ENCODE measurements at regions not wholly inside any gene's neighbourhood (a gene's known extent, or its start where the extent isn't known, plus 50 kb on each side); places are given as distances from the start of the nearest gene placed in this dataset.

DNA sequence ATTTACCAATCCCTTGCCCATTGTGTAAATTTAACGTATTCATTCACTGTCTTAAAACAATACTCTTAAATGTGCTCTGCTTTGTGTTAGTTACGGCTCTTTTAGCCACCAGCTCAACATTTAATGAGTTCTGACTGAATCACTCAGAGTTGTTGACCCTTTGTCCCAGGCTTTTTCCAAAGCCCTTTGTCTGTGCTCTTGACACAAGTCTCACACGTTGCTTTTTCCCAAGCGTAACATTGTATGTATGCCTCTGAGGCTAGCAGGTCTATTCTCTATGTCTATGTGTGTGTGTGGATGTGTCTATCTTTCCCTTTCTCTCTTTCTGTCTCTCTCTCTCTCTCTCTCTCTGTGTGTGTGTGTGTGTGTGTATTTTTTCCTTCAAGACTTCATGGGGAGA lies 435.4 kb upstream of the GOLIM4 start:
- H3K4me2 ChIP-seq = no peak overlapping the region
- no peaks in the 10 kb centered on the region for H3K9me3 ChIP-seq (ENCODE audit: low read depth)
- H4K20me1 ChIP-seq (ENCODE audit: insufficient read depth, poor library complexity, severe bottlenecking) = no peaks in the 10 kb centered on the region
- H3K79me2 ChIP-seq = no peaks in the 10 kb centered on the region
- no peak overlapping the region for H2AFZ ChIP-seq
- no peaks in the 10 kb centered on the region for H3K36me3 ChIP-seq (replicated peaks; ENCODE audit: insufficient read depth, low read depth)
- no peaks in the 10 kb centered on the region for H3K4me1 ChIP-seq (ENCODE audit: insufficient read depth)
- no peaks in the 10 kb centered on the region for H3K27me3 ChIP-seq
- no peak for TF ChIP-seq EZH2 (IDR thresholded peaks at IDR 0.05; ENCODE audit: borderline replicate concordance)
- no peak for TF ChIP-seq EZH2phosphoT487 (IDR thresholded peaks at IDR 0.05; ENCODE audit: low read depth, severe bottlenecking, unreplicated experiment)
- TF ChIP-seq, protein P1, sequence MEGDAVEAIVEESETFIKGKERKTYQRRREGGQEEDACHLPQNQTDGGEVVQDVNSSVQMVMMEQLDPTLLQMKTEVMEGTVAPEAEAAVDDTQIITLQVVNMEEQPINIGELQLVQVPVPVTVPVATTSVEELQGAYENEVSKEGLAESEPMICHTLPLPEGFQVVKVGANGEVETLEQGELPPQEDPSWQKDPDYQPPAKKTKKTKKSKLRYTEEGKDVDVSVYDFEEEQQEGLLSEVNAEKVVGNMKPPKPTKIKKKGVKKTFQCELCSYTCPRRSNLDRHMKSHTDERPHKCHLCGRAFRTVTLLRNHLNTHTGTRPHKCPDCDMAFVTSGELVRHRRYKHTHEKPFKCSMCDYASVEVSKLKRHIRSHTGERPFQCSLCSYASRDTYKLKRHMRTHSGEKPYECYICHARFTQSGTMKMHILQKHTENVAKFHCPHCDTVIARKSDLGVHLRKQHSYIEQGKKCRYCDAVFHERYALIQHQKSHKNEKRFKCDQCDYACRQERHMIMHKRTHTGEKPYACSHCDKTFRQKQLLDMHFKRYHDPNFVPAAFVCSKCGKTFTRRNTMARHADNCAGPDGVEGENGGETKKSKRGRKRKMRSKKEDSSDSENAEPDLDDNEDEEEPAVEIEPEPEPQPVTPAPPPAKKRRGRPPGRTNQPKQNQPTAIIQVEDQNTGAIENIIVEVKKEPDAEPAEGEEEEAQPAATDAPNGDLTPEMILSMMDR (IDR thresholded peaks at IDR 0.05; ENCODE audit: poor library complexity) = no peak
- H3K9me2 ChIP-seq (replicated peaks; ENCODE audit: insufficient read depth) = no peaks in the 10 kb centered on the region
- no peak for DNase-seq (ENCODE audit: low spot score)
- 57% methylated on average over 4 of the region's 4 CpGs for WGBS (ENCODE audit: low lambda C conversion rate, missing lambda C conversion rate)
- no peak overlapping the region for H3K4me3 ChIP-seq
- no peak overlapping the region for H3K27ac ChIP-seq

DNA sequence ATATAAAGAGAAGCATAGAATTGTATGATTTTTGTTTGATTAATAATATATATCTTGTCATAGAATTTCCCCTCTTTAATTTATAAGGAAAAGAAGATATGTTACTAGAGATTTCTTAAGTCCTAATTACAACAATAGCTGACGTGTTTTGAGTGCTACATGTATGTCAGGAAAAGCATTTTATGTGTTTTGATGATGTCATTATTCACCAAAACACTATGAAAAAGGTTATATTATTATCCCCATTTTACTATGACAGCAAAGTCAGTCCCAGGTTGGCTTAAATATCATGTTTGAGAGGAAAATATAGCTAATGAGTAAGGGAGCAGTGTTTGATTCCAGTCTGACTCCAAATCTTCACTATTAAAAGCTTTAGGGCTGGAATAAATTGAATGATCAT lies 428.4 kb upstream of the GOLIM4 start:
- Histone ChIP-seq H3K27me3 (no peaks in the 10 kb centered on the region), H3K36me3 (replicated peaks; ENCODE audit: insufficient read depth, low read depth) (no peaks in the 10 kb centered on the region), H3K9me2 (replicated peaks; ENCODE audit: insufficient read depth) (no peaks in the 10 kb centered on the region), H2AFZ (no peak overlapping the region), H3K4me3 (no peak overlapping the region), H3K27ac (no peak overlapping the region), H3K4me1 (ENCODE audit: insufficient read depth) (no peaks in the 10 kb centered on the region), H4K20me1 (ENCODE audit: insufficient read depth, poor library complexity, severe bottlenecking) (no peaks in the 10 kb centered on the region), H3K79me2 (no peaks in the 10 kb centered on the region), H3K4me2 (no peak overlapping the region), H3K9me3 (ENCODE audit: low read depth) (no peaks in the 10 kb centered on the region)
- WGBS (ENCODE audit: low lambda C conversion rate, missing lambda C conversion rate) = 97% methylated on average over 1 of the region's 1 CpG
- DNase-seq (ENCODE audit: low spot score) = no peak
- TF ChIP-seq EZH2phosphoT487 (IDR thresholded peaks at IDR 0.05; ENCODE audit: low read depth, severe bottlenecking, unreplicated experiment) = no peak
- TF ChIP-seq, protein P1 (IDR thresholded peaks at IDR 0.05; ENCODE audit: poor library complexity) = no peak
- TF ChIP-seq EZH2 (IDR thresholded peaks at IDR 0.05; ENCODE audit: borderline replicate concordance) = no peak

DNA sequence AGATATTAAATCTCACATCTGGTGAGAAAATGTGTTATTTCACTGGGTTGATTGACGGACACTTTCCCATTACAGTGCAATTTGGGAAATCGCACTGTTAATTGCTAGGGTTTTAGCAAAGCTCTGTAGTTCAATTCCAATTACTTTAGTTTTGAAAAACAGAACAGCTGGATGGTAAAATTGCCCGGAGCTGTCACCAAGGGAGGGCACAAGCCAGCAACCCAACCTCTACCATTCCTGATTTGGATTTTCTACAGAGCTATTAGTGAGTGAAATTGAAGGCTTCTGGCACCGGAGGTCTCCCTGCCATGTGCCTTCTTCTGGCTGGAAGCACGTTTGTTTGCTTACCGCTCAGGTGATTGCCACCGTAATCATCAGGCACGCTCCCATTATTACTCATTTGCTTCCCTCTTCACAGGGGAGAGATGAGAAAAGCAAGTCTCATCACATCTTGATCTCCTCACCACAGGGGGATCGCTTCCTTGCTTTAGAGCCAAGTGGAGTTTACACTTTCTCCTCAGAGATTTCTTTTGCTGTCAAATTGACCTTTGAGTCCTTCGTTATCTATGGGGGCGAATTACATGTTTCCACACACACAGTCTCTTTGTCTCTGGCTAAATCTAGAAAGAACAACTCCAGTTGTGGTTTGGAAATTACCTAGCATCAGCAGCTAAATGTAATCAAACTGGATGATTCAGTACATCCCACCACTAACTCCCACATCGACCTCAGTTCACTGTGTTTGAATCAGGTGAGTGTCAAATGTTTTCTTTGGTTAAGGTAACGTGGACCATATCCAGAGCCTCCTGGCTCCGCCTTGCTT lies 421.7 kb upstream of the GOLIM4 start:
- Histone ChIP-seq H3K27ac (peak overlapping the region; percentile 37), H3K79me2 (no peaks in the 10 kb centered on the region), H3K4me2 (peak overlapping the region; percentile 55), H3K9me3 (ENCODE audit: low read depth) (no peaks in the 10 kb centered on the region), H3K4me3 (no peak overlapping the region), H3K27me3 (no peaks in the 10 kb centered on the region), H3K9me2 (replicated peaks; ENCODE audit: insufficient read depth) (no peaks in the 10 kb centered on the region), H3K4me1 (ENCODE audit: insufficient read depth) (no peaks in the 10 kb centered on the region), H4K20me1 (ENCODE audit: insufficient read depth, poor library complexity, severe bottlenecking) (no peaks in the 10 kb centered on the region), H2AFZ (no peak overlapping the region), H3K36me3 (replicated peaks; ENCODE audit: insufficient read depth, low read depth) (no peaks in the 10 kb centered on the region)
- DNase-seq (ENCODE audit: low spot score) = peak; percentile 46
- TF ChIP-seq EZH2 (IDR thresholded peaks at IDR 0.05; ENCODE audit: borderline replicate concordance) (no peak), EZH2phosphoT487 (IDR thresholded peaks at IDR 0.05; ENCODE audit: low read depth, severe bottlenecking, unreplicated experiment) (peak; percentile 80)
- WGBS (ENCODE audit: low lambda C conversion rate, missing lambda C conversion rate) = 55% methylated on average over 14 of the region's 14 CpGs

DNA sequence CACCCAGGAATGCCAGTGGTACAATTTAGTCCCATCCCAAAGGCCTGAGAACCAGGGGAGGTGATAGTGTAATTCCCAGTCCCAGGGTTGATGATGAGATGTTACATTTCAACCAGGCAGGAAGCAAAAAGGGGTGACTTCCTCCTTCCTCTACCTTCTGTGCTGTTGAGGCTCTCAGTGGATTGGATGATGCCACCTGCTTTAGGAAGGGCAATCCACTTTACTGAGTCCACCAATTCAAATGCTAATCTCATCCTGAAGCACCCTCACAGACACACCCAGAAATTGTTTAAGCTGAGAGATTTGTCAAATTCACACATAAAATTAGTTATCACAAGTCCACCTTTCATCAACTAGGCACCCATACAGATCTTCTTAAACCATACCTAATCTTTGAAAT lies 418.5 kb upstream of the GOLIM4 start:
- Histone ChIP-seq H3K27ac (no peak overlapping the region), H4K20me1 (ENCODE audit: insufficient read depth, poor library complexity, severe bottlenecking) (no peaks in the 10 kb centered on the region), H3K36me3 (replicated peaks; ENCODE audit: insufficient read depth, low read depth) (no peaks in the 10 kb centered on the region), H3K9me3 (ENCODE audit: low read depth) (no peaks in the 10 kb centered on the region), H3K4me2 (no peak overlapping the region), H3K9me2 (replicated peaks; ENCODE audit: insufficient read depth) (no peaks in the 10 kb centered on the region), H2AFZ (no peak overlapping the region), H3K4me1 (ENCODE audit: insufficient read depth) (no peaks in the 10 kb centered on the region), H3K4me3 (no peak overlapping the region), H3K27me3 (no peaks in the 10 kb centered on the region), H3K79me2 (no peaks in the 10 kb centered on the region)
- DNase-seq (ENCODE audit: low spot score) = no peak
- TF ChIP-seq EZH2phosphoT487 (IDR thresholded peaks at IDR 0.05; ENCODE audit: low read depth, severe bottlenecking, unreplicated experiment) = no peak
- no peak for TF ChIP-seq EZH2 (IDR thresholded peaks at IDR 0.05; ENCODE audit: borderline replicate concordance)
- TF ChIP-seq, protein P1 (IDR thresholded peaks at IDR 0.05; ENCODE audit: poor library complexity) = no peak
